ENCODE measurements at regions not wholly inside any gene's neighbourhood (a gene's known extent, or its start where the extent isn't known, plus 50 kb on each side); places are given as distances from the start of the nearest gene placed in this dataset.

DNA sequence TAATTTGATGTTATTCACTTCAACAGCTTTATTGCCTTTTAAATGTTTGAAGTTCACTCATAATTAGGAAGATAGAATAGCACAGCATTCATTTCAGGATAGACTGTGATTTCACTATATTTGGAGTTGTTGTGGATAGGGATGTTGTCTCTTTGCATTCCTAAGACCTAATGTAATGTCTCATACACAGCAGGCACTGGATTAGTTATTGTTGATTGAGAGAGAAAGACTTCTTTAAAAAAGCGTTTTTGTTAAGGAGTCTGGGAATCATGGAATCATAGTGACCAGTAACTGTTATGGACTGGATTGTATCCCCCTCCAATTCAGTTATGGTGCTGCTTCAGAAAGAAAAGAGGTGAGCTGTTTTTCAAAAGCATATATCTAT, 122.0 kb downstream of the USP22 start:
- peaks cover 20% of the 10 kb centered on the region for H3K36me3 Mint-ChIP-seq (ENCODE audit: low read depth)
- DNase-seq (ENCODE audit: low read depth, low spot score) = no peak
- no peak overlapping the region for H3K27ac Mint-ChIP-seq (ENCODE audit: unreplicated experiment)
- no peak overlapping the region for H3K4me3 Mint-ChIP-seq
- no peaks in the 10 kb centered on the region for H3K9me3 Mint-ChIP-seq
- peaks cover 28% of the 10 kb centered on the region for H3K4me1 Mint-ChIP-seq
- TF ChIP-seq, protein P1, sequence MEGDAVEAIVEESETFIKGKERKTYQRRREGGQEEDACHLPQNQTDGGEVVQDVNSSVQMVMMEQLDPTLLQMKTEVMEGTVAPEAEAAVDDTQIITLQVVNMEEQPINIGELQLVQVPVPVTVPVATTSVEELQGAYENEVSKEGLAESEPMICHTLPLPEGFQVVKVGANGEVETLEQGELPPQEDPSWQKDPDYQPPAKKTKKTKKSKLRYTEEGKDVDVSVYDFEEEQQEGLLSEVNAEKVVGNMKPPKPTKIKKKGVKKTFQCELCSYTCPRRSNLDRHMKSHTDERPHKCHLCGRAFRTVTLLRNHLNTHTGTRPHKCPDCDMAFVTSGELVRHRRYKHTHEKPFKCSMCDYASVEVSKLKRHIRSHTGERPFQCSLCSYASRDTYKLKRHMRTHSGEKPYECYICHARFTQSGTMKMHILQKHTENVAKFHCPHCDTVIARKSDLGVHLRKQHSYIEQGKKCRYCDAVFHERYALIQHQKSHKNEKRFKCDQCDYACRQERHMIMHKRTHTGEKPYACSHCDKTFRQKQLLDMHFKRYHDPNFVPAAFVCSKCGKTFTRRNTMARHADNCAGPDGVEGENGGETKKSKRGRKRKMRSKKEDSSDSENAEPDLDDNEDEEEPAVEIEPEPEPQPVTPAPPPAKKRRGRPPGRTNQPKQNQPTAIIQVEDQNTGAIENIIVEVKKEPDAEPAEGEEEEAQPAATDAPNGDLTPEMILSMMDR (conservative IDR thresholded peaks at IDR 0.05) = no peak
- no peaks in the 10 kb centered on the region for H3K27me3 Mint-ChIP-seq (ENCODE audit: low read depth)

DNA sequence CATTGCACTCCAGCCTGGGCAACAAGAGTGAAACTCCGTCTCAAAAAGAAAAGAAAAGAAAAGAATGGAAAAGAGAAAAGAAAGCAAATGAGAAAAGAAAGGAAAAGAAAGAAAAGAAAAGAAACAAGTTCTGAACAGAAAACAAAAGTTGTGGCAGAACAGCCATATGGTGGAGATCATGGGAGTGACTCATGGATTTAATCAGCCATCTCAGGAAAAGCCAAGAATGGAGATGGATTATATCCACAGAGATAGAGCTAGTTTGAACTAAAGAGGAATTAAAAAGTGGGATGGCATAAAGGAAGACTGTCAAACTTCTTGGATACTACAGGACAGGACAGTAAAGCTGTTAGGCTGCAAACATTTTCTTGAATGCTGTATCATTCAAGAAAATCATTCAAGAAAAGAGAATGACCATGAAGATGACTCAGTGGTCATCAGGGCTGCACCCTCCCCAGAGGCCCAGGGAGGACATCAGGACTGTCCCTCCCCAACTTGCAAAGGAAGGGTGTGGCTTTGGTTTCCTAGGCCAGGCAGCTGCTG, 120.6 kb downstream of the USP22 start:
- H3K36me3 Mint-ChIP-seq (ENCODE audit: low read depth) = peaks cover 16% of the 10 kb centered on the region
- H3K4me3 Mint-ChIP-seq = no peak overlapping the region
- TF ChIP-seq, protein P1 (conservative IDR thresholded peaks at IDR 0.05) = no peak
- no peak overlapping the region for H3K27ac Mint-ChIP-seq (ENCODE audit: unreplicated experiment)
- peaks cover 32% of the 10 kb centered on the region for H3K4me1 Mint-ChIP-seq
- DNase-seq (ENCODE audit: low read depth, low spot score) = no peak
- no peaks in the 10 kb centered on the region for H3K27me3 Mint-ChIP-seq (ENCODE audit: low read depth)
- no peaks in the 10 kb centered on the region for H3K9me3 Mint-ChIP-seq

DNA sequence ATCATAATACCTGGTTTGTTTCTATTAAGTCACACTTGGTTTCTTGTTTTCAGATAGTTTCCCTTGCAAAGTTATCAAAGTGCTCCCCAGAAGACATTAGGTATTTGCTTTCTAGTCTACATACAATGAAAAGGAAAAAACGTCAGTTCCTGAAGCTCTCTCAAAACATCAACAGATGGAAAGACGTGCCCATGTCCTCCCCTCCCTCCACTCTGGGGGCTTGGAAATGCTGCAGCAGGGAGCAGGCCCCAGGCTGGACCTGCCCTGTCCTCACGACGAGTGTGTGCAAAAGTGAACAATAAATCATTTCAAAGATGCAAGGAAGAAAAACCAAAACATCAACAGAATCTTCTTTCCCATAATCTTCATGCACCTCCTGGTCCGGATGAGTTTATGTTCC, 118.5 kb downstream of the USP22 start:
- TF ChIP-seq, protein P1 (conservative IDR thresholded peaks at IDR 0.05) = no peak
- H3K36me3 Mint-ChIP-seq (ENCODE audit: low read depth) = peaks cover 5% of the 10 kb centered on the region
- H3K4me3 Mint-ChIP-seq = no peak overlapping the region
- DNase-seq (ENCODE audit: low read depth, low spot score) = no peak
- peak overlapping the region; percentile 36 for H3K27ac Mint-ChIP-seq (ENCODE audit: unreplicated experiment)
- H3K9me3 Mint-ChIP-seq = no peaks in the 10 kb centered on the region
- no peaks in the 10 kb centered on the region for H3K27me3 Mint-ChIP-seq (ENCODE audit: low read depth)
- H3K4me1 Mint-ChIP-seq = peaks cover 43% of the 10 kb centered on the region

DNA sequence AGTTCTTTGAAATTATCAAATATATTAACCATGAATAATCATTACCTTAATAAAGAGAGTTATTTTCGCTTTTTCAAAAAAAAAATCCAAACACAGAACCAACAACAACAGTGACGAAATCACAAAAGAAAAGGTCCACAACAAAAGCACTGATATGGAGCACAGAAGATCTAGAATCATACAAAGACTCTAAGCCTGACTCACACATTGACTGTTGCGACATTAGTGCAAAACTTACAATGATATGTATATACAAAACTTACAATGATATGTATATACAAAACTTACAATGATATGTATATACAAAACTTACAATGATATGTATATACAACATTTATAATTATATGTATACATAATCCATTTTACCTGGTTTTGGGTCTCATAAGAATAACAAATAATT, 117.7 kb downstream of the USP22 start:
- Mint-ChIP-seq H3K27me3 (ENCODE audit: low read depth) (no peaks in the 10 kb centered on the region), H3K4me1 (peaks cover 39% of the 10 kb centered on the region), H3K4me3 (no peak overlapping the region), H3K27ac (ENCODE audit: unreplicated experiment) (no peak overlapping the region), H3K9me3 (no peaks in the 10 kb centered on the region), H3K36me3 (ENCODE audit: low read depth) (no peaks in the 10 kb centered on the region)
- TF ChIP-seq, protein P1 (conservative IDR thresholded peaks at IDR 0.05) = no peak
- DNase-seq (ENCODE audit: low read depth, low spot score) = no peak

DNA sequence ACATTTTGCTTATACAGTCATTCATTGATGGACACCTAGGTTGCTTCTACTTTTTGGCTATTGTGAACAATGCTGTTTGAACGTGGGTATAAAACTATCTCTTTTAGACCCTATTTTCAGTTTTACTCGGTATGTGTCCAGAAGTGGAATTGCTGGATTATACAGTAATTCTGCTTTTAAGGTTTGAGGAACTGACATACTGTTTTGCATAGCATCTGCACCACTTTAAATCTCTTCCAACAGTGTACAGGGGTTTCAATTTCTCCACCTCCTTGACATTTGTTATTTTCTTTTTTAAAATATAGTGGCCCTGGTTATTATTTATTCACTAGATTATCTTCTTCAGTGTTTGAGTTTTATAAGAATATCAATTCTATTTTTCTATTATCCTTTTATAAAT, 116.9 kb downstream of the USP22 start:
- no peak for DNase-seq (ENCODE audit: low read depth, low spot score)
- no peaks in the 10 kb centered on the region for H3K27me3 Mint-ChIP-seq (ENCODE audit: low read depth)
- H3K4me1 Mint-ChIP-seq = peaks cover 30% of the 10 kb centered on the region
- H3K27ac Mint-ChIP-seq (ENCODE audit: unreplicated experiment) = no peak overlapping the region
- TF ChIP-seq, protein P1 (conservative IDR thresholded peaks at IDR 0.05) = no peak
- no peak overlapping the region for H3K4me3 Mint-ChIP-seq
- no peaks in the 10 kb centered on the region for H3K36me3 Mint-ChIP-seq (ENCODE audit: low read depth)
- no peaks in the 10 kb centered on the region for H3K9me3 Mint-ChIP-seq

DNA sequence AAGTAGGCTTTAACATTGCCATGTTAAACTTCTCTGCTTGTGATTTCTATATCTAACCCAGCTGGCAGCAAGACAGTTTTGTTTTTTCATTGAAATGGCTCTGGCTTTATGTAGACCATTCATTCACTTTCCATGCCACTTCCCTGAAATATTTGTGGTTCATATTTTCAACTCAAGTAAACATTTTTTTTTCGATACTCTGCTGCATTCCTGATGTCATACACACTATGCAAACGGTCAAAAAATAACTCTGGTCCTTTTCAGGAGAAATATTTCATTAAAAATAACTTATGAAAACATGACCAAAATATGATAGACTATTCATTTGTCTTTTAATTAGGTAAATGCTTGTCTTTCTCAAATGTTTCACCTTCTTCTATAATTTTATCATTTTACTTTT, 116.3 kb downstream of the USP22 start:
- no peaks in the 10 kb centered on the region for H3K27me3 Mint-ChIP-seq (ENCODE audit: low read depth)

More for the DNA sequence above, 116.3 kb downstream of the USP22 start:
- TF ChIP-seq, protein P1 (conservative IDR thresholded peaks at IDR 0.05) = no peak
- no peak for DNase-seq (ENCODE audit: low read depth, low spot score)
- Mint-ChIP-seq H3K4me1 (peaks cover 27% of the 10 kb centered on the region), H3K27ac (ENCODE audit: unreplicated experiment) (no peak overlapping the region), H3K9me3 (no peaks in the 10 kb centered on the region), H3K4me3 (no peak overlapping the region), H3K36me3 (ENCODE audit: low read depth) (no peaks in the 10 kb centered on the region)
